ENCODE measurements at regions not wholly inside any gene's neighbourhood (a gene's known extent, or its start where the extent isn't known, plus 50 kb on each side); places are given as distances from the start of the nearest gene placed in this dataset.

GRCh38 chr3:162555761-162556160 is 1059.2 kb downstream of the OTOL1 start:
- no peaks in the 10 kb centered on the region for H4K20me1 ChIP-seq (ENCODE audit: insufficient read depth)
- ChIA-PET RAD21 (ENCODE audit: low non-redundant PET in 1 of 2, low total read pairs in 2 of 2, uncharacterized antibody in 2 of 2, unreplicated experiment in 2 of 2) (no interaction called here), CTCF (no interaction called here), POLR2A (no interaction called here)
- H3K27me3 ChIP-seq (ENCODE audit: insufficient read depth, low read length): no peaks in the 10 kb centered on the region
- no peak overlapping the region for H3K27ac ChIP-seq (ENCODE audit: low read depth, low read length)
- no peak overlapping the region for H3K9ac ChIP-seq (ENCODE audit: low read length)
- intact Hi-C loops (cut with micrococcal nuclease): no loop called here
- ATAC-seq (no peak), DNase-seq (ENCODE audit: low read depth, low spot score) (no peak)
- H3K9me2 ChIP-seq (ENCODE audit: insufficient read depth): no peaks in the 10 kb centered on the region
- no peaks in the 10 kb centered on the region for H3K9me3 ChIP-seq (ENCODE audit: control insufficient read depth in 1 of 2, insufficient read depth in 1 of 2, low read depth in 1 of 2, low read length in 2 of 2)
- no peak for TF ChIP-seq FOSL1 (IDR thresholded peaks at IDR 0.05; ENCODE audit: low read depth)
- no peak for TF ChIP-seq EZH2 (IDR thresholded peaks at IDR 0.05)
- TF ChIP-seq YY1 (IDR thresholded peaks at IDR 0.05; ENCODE audit: extremely low read depth, insufficient replicate concordance, low read depth, low read length): no peak
- TF ChIP-seq POLR2A (IDR thresholded peaks at IDR 0.05; ENCODE audit: borderline replicate concordance, extremely low read depth, insufficient read depth, insufficient read length): no peak
- no peak for TF ChIP-seq ZFX (IDR thresholded peaks at IDR 0.05)
- TF ChIP-seq CEBPB (IDR thresholded peaks at IDR 0.05; ENCODE audit: low read depth): no peak
- TF ChIP-seq RAD21 (IDR thresholded peaks at IDR 0.05; ENCODE audit: low read depth): no peak
- TF ChIP-seq ATF3 (IDR thresholded peaks at IDR 0.05): no peak
- no peak for TF ChIP-seq ELF1 (IDR thresholded peaks at IDR 0.05; ENCODE audit: borderline replicate concordance, low read depth)
- no peak for TF ChIP-seq SP1 (IDR thresholded peaks at IDR 0.05; ENCODE audit: low read depth)
- no peak for TF ChIP-seq POLR2AphosphoS5 (IDR thresholded peaks at IDR 0.05; ENCODE audit: low read depth, low read length)
- TF ChIP-seq MAX (IDR thresholded peaks at IDR 0.05): no peak
- no peak for TF ChIP-seq EZH2phosphoT487 (IDR thresholded peaks at IDR 0.05; ENCODE audit: borderline replicate concordance)
- no peak for TF ChIP-seq CTCF (IDR thresholded peaks at IDR 0.05 in 2 of 3, conservative IDR thresholded peaks at IDR 0.05 in 1 of 3; ENCODE audit: borderline replicate concordance in 1 of 3, insufficient read depth in 1 of 3, low read depth in 2 of 3, low read length in 2 of 3)
- no peak for TF ChIP-seq SIN3A (IDR thresholded peaks at IDR 0.05; ENCODE audit: low read depth)
- no peak for TF ChIP-seq SRF (IDR thresholded peaks at IDR 0.05; ENCODE audit: low read depth)
- H3K4me3 ChIP-seq (replicated peaks in 1 of 2; ENCODE audit: low read depth in 1 of 2, low read length in 2 of 2): no peak overlapping the region
- H2AFZ ChIP-seq (ENCODE audit: low read depth, low read length, poor library complexity, severe bottlenecking): no peak overlapping the region
- no peaks in the 10 kb centered on the region for H3K79me2 ChIP-seq (ENCODE audit: insufficient read depth, low read length)
- H3K4me1 ChIP-seq (ENCODE audit: control insufficient read depth in 1 of 2, insufficient read depth in 2 of 2, low read length in 2 of 2): no peaks in the 10 kb centered on the region
- no peak overlapping the region for H3K4me2 ChIP-seq (ENCODE audit: low read length)
- no TSS peak for BruUV-seq (replicated peaks)
- no peaks in the 10 kb centered on the region for H3K36me3 ChIP-seq (ENCODE audit: control insufficient read depth in 1 of 2, insufficient read depth in 2 of 2, low read length in 2 of 2)

All from HCT116 (cell line).